Astrocyte (in vitro differentiated cells and primary cell): ENCODE measurements at regions not wholly inside any gene's neighbourhood (a gene's known extent, or its start where the extent isn't known, plus 50 kb on each side); places are given as distances from the start of the nearest gene placed in this dataset.

ENCODE experiments used
- DNase-seq: peaks from one replicate; pipeline ENCODE4 v3.0.0-alpha.2; 2010; ENCODE audit warnings: low read depth
- FAIRE-seq: peaks from 2 replicates; lab custom pipeline; 2011; peaks lifted over from hg19 to GRCh38; lab: Jason Lieb, UNC
- H2AFZ ChIP-seq: 2 replicates; pipeline ENCODE4 v1.6.0; 2012; ENCODE audit warnings: low read depth, low read length, inconsistent platforms
- H3K27ac ChIP-seq: 2 replicates; pipeline ENCODE4 v1.5.1; 2011; ENCODE audit warnings: low read depth, low read length, inconsistent platforms
- H3K27me3 ChIP-seq: 2 replicates; pipeline ENCODE4 v1.6.0; 2011; ENCODE audit warnings: low read length, inconsistent platforms; ENCODE audit not compliant: insufficient read depth
- H3K36me3 ChIP-seq: 2 replicates; pipeline ENCODE4 v1.5.1; 2011; ENCODE audit warnings: low read length, inconsistent platforms; ENCODE audit not compliant: insufficient read depth
- H3K4me1 ChIP-seq: 2 replicates; pipeline ENCODE4 v1.5.1; 2011; ENCODE audit warnings: low read length, inconsistent platforms; ENCODE audit not compliant: insufficient read depth
- H3K4me2 ChIP-seq: 2 replicates; pipeline ENCODE4 v1.6.0; 2012; ENCODE audit warnings: low read length, inconsistent platforms
- H3K4me3 ChIP-seq: 2 replicates; pipeline ENCODE4 v1.5.1; 2011; ENCODE audit warnings: low read depth, mild to moderate bottlenecking, low read length, inconsistent platforms; ENCODE audit not compliant: insufficient read depth
- H3K79me2 ChIP-seq: 2 replicates; pipeline ENCODE4 v1.6.0; 2012; ENCODE audit warnings: mild to moderate bottlenecking, low read length, inconsistent platforms; ENCODE audit not compliant: insufficient read depth
- H3K9ac ChIP-seq: 2 replicates; pipeline ENCODE4 v1.6.0; 2012; ENCODE audit warnings: mild to moderate bottlenecking, low read length, inconsistent platforms
- H3K9me3 ChIP-seq: 2 replicates; pipeline ENCODE4 v1.5.1; 2012; ENCODE audit warnings: low read depth, mild to moderate bottlenecking, low read length, inconsistent platforms; ENCODE audit not compliant: insufficient read depth
- H4K20me1 ChIP-seq: 2 replicates; pipeline ENCODE4 v1.6.0; 2012; ENCODE audit warnings: low read length, inconsistent platforms; ENCODE audit not compliant: insufficient read depth
- H3K27ac Mint-ChIP-seq: one replicate; pipeline ENCODE4 v1.8.0; 2021; ENCODE audit warnings: mild to moderate bottlenecking, mixed read lengths; ENCODE audit not compliant: unreplicated experiment
- H3K27me3 Mint-ChIP-seq: one replicate; pipeline ENCODE4 v1.8.0; 2021; ENCODE audit warnings: low read depth, mixed read lengths; ENCODE audit not compliant: unreplicated experiment
- H3K36me3 Mint-ChIP-seq: one replicate; pipeline ENCODE4 v1.8.0; 2021; ENCODE audit warnings: low read depth, mixed read lengths; ENCODE audit not compliant: unreplicated experiment
- H3K4me1 Mint-ChIP-seq: one replicate; pipeline ENCODE4 v1.8.0; 2021; ENCODE audit warnings: low read depth, mixed read lengths; ENCODE audit not compliant: unreplicated experiment
- H3K4me3 Mint-ChIP-seq: one replicate; pipeline ENCODE4 v1.8.0; 2021; ENCODE audit warnings: mild to moderate bottlenecking, moderate library complexity, mixed read lengths; ENCODE audit not compliant: unreplicated experiment
- H3K9me3 Mint-ChIP-seq: one replicate; pipeline ENCODE4 v1.8.0; 2021; ENCODE audit warnings: mild to moderate bottlenecking, mixed read lengths; ENCODE audit not compliant: unreplicated experiment
- EZH2 ChIP-seq: IDR thresholded peaks from 2 replicates; pipeline ENCODE4 v1.6.1; 2012; ENCODE audit warnings: mild to moderate bottlenecking, low read length, inconsistent platforms; ENCODE audit not compliant: insufficient read depth
- TF ChIP-seq, protein P1 (sequence below): IDR thresholded peaks from 2 replicates; pipeline ENCODE4 v1.5.1; 2011; ENCODE audit warnings: low read depth, mild to moderate bottlenecking, inconsistent platforms, low read length, moderate library complexity; ENCODE audit not compliant: insufficient read depth

DNA sequence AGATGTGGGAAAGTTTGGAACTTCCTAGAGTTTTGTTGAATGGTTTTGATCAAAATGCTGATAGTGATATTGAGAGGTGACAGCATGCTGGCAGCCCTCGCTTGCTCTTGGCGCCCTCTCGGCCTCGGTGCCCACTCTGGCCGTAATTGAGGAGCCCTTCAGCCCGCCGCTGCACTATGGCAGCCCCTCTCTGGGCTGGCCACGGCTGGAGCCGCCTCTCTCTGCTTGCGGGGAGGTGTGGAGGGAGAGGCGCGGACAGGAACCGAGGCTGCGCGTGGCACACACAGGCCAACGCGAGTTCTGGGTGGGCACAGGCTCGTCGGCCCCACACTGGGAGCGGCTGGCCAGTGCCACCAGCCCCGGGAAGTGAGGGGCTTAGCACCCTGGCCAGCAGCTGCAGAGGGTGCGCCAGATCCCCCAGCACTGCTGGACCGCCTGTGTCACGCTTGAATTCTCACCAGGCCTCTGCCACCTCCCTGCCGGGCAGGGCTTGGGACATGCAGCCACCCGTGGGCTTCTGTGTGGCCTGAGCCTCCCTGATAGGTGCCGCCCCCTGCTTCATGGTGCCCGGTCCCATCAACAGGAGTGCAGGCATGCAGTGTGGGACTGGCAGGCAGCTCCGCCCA, 488.5 kb downstream of the CYLC2 start:
- Histone ChIP-seq H3K27me3 (no peaks in the 10 kb centered on the region), H3K4me3 (no peak overlapping the region), H4K20me1 (no peaks in the 10 kb centered on the region), H2AFZ (no peak overlapping the region), H3K9me3 (no peaks in the 10 kb centered on the region), H3K4me1 (no peaks in the 10 kb centered on the region), H3K79me2 (no peaks in the 10 kb centered on the region), H3K4me2 (no peak overlapping the region), H3K36me3 (no peaks in the 10 kb centered on the region), H3K27ac (no peak overlapping the region), H3K9ac (no peak overlapping the region)
- TF ChIP-seq, protein P1, sequence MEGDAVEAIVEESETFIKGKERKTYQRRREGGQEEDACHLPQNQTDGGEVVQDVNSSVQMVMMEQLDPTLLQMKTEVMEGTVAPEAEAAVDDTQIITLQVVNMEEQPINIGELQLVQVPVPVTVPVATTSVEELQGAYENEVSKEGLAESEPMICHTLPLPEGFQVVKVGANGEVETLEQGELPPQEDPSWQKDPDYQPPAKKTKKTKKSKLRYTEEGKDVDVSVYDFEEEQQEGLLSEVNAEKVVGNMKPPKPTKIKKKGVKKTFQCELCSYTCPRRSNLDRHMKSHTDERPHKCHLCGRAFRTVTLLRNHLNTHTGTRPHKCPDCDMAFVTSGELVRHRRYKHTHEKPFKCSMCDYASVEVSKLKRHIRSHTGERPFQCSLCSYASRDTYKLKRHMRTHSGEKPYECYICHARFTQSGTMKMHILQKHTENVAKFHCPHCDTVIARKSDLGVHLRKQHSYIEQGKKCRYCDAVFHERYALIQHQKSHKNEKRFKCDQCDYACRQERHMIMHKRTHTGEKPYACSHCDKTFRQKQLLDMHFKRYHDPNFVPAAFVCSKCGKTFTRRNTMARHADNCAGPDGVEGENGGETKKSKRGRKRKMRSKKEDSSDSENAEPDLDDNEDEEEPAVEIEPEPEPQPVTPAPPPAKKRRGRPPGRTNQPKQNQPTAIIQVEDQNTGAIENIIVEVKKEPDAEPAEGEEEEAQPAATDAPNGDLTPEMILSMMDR = no peak
- TF ChIP-seq EZH2 = no peak
- no peak overlapping the region for H3K27ac Mint-ChIP-seq
- no peaks in the 10 kb centered on the region for H3K27me3 Mint-ChIP-seq
- DNase-seq (no peak), FAIRE-seq (no peak)
- H3K4me3 Mint-ChIP-seq = no peak overlapping the region
- peaks cover 4% of the 10 kb centered on the region for H3K9me3 Mint-ChIP-seq
- H3K4me1 Mint-ChIP-seq = no peaks in the 10 kb centered on the region
- H3K36me3 Mint-ChIP-seq = no peaks in the 10 kb centered on the region

DNA sequence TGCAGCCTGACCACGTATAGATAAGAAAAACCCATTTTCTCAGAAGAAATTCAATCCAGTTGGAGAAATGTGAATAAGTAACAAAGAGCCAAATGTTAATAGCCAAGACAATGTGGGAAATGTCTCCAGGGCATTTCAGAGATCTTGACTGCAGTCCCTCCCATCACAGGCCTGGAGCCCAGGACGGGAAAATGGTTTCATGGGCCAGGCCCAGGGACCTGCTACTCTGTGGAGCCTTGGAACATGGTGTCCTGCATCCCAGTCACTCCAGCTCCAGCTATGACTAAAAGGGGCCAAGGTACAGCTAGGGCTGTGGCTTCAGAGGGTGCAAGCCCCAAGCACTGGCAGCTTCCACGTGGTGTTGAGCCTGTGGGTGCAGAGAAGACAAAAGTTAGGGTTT, 490.0 kb downstream of the CYLC2 start:
- Histone ChIP-seq H3K36me3 (no peaks in the 10 kb centered on the region), H4K20me1 (no peaks in the 10 kb centered on the region), H3K79me2 (no peaks in the 10 kb centered on the region), H2AFZ (no peak overlapping the region), H3K4me2 (no peak overlapping the region), H3K9me3 (no peaks in the 10 kb centered on the region), H3K27me3 (no peaks in the 10 kb centered on the region), H3K27ac (no peak overlapping the region), H3K9ac (no peak overlapping the region), H3K4me3 (no peak overlapping the region), H3K4me1 (no peaks in the 10 kb centered on the region)
- no peak overlapping the region for H3K27ac Mint-ChIP-seq
- no peaks in the 10 kb centered on the region for H3K36me3 Mint-ChIP-seq
- no peak overlapping the region for H3K4me3 Mint-ChIP-seq
- no peaks in the 10 kb centered on the region for H3K27me3 Mint-ChIP-seq
- TF ChIP-seq, protein P1 = no peak
- TF ChIP-seq EZH2 = no peak
- no peaks in the 10 kb centered on the region for H3K4me1 Mint-ChIP-seq
- peaks cover 4% of the 10 kb centered on the region for H3K9me3 Mint-ChIP-seq
- FAIRE-seq (no peak), DNase-seq (no peak)

DNA sequence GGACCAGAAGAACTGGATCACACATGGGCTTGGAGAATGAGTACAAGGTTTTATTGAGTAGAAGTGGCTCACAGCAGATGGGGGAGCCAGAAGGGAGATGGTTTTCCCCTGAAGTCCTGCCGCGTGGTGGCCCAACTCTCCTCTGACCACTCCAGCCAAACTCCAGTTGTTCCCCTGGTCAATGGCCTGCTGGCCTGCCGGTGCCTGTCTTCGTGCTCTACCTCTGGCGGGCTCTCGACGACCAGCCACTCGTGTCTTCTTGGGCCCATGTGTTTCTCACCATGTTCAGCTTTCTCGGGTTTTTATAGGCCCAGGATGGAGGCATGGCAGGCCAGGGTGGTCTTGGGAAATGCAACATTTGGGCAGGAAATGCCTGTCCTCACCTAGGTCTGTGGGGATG, 519.6 kb downstream of the CYLC2 start:
- no peak overlapping the region for H3K4me3 ChIP-seq
- no peak for TF ChIP-seq EZH2
- TF ChIP-seq, protein P1 = no peak
- no peaks in the 10 kb centered on the region for H3K27me3 ChIP-seq
- no peak for DNase-seq
- H3K9me3 ChIP-seq = peaks cover 3% of the 10 kb centered on the region
- H4K20me1 ChIP-seq = no peaks in the 10 kb centered on the region
- H3K36me3 ChIP-seq = no peaks in the 10 kb centered on the region
- H3K27ac Mint-ChIP-seq = no peak overlapping the region
- no peak overlapping the region for H3K27ac ChIP-seq
- H3K9ac ChIP-seq = no peak overlapping the region
- no peak overlapping the region for H3K4me2 ChIP-seq
- no peaks in the 10 kb centered on the region for H3K4me1 Mint-ChIP-seq
- no peaks in the 10 kb centered on the region for H3K36me3 Mint-ChIP-seq
- H2AFZ ChIP-seq = no peak overlapping the region
- peaks cover 4% of the 10 kb centered on the region for H3K9me3 Mint-ChIP-seq
- H3K4me3 Mint-ChIP-seq = no peak overlapping the region
- H3K79me2 ChIP-seq = no peaks in the 10 kb centered on the region
- H3K4me1 ChIP-seq = no peaks in the 10 kb centered on the region
- H3K27me3 Mint-ChIP-seq = no peaks in the 10 kb centered on the region
- no peak for FAIRE-seq
